ENCODE measurements at regions not wholly inside any gene's neighbourhood (a gene's known extent, or its start where the extent isn't known, plus 50 kb on each side); places are given as distances from the start of the nearest gene placed in this dataset.

DNA sequence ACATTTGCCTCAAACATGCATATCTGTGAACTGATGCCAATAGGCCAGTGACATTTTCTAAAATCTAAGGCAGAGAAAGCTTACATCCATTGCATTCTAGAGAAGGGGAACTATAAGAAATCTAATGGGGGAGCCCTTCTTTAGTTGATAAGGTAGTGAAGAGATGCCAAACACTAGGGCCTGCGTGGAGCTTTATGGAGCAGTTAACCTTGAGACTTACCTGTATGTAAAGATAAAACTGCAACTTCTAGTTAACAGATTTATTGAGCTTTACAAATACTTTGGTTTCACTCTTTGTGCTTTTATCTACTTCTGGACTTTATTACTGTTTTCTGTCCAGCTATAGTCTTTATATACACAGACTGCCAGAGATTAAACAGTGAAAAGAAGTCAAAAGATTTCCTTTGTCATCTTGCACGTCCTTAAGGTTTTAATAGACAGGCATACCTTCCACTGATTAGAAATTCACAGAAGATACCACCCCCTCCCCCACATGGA, 457.6 kb downstream of the KLF12 start:
- TF ChIP-seq, protein P1, sequence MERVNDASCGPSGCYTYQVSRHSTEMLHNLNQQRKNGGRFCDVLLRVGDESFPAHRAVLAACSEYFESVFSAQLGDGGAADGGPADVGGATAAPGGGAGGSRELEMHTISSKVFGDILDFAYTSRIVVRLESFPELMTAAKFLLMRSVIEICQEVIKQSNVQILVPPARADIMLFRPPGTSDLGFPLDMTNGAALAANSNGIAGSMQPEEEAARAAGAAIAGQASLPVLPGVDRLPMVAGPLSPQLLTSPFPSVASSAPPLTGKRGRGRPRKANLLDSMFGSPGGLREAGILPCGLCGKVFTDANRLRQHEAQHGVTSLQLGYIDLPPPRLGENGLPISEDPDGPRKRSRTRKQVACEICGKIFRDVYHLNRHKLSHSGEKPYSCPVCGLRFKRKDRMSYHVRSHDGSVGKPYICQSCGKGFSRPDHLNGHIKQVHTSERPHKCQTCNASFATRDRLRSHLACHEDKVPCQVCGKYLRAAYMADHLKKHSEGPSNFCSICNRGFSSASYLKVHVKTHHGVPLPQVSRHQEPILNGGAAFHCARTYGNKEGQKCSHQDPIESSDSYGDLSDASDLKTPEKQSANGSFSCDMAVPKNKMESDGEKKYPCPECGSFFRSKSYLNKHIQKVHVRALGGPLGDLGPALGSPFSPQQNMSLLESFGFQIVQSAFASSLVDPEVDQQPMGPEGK (CRISPR knock-in tag; IDR thresholded peaks at IDR 0.05; ENCODE audit: borderline replicate concordance) = no peak
- no peak for TF ChIP-seq ZFP30 (CRISPR knock-in tag; IDR thresholded peaks at IDR 0.05)
- no peak for TF ChIP-seq ZFP3 (CRISPR knock-in tag; IDR thresholded peaks at IDR 0.05)
- no peak for TF ChIP-seq BACH2 (CRISPR knock-in tag; IDR thresholded peaks at IDR 0.05; ENCODE audit: borderline replicate concordance)
- TF ChIP-seq, protein P2, sequence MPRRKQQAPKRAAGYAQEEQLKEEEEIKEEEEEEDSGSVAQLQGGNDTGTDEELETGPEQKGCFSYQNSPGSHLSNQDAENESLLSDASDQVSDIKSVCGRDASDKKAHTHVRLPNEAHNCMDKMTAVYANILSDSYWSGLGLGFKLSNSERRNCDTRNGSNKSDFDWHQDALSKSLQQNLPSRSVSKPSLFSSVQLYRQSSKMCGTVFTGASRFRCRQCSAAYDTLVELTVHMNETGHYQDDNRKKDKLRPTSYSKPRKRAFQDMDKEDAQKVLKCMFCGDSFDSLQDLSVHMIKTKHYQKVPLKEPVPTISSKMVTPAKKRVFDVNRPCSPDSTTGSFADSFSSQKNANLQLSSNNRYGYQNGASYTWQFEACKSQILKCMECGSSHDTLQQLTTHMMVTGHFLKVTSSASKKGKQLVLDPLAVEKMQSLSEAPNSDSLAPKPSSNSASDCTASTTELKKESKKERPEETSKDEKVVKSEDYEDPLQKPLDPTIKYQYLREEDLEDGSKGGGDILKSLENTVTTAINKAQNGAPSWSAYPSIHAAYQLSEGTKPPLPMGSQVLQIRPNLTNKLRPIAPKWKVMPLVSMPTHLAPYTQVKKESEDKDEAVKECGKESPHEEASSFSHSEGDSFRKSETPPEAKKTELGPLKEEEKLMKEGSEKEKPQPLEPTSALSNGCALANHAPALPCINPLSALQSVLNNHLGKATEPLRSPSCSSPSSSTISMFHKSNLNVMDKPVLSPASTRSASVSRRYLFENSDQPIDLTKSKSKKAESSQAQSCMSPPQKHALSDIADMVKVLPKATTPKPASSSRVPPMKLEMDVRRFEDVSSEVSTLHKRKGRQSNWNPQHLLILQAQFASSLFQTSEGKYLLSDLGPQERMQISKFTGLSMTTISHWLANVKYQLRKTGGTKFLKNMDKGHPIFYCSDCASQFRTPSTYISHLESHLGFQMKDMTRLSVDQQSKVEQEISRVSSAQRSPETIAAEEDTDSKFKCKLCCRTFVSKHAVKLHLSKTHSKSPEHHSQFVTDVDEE (CRISPR knock-in tag; IDR thresholded peaks at IDR 0.05) = no peak
- no peak for TF ChIP-seq RARB (CRISPR knock-in tag; IDR thresholded peaks at IDR 0.05)
- TF ChIP-seq ZNF8 (CRISPR knock-in tag; IDR thresholded peaks at IDR 0.05) = no peak
- TF ChIP-seq ZNF565 (CRISPR knock-in tag; conservative IDR thresholded peaks at IDR 0.05; ENCODE audit: low read depth) = no peak
